ENCODE measurements at regions not wholly inside any gene's neighbourhood (a gene's known extent, or its start where the extent isn't known, plus 50 kb on each side); places are given as distances from the start of the nearest gene placed in this dataset.
"Not testable (repeated sequence)": the region's sequence is repeated elsewhere in the genome, so short reads cannot be mapped to it uniquely, and the experiment has no call there.

GRCh38 chr16:88128556-88128955, 177.3 kb downstream of the BANP start:
- no peak for DNase-seq

- not testable (repeated sequence) for DNase-seq
Observed at GRCh38 chr16:88129133-88129532, 177.9 kb downstream of the BANP start.

GRCh38 chr16:88130016-88130415, 178.8 kb downstream of the BANP start:
- DNase-seq: no peak

GRCh38 chr16:88130681-88131080, 179.4 kb downstream of the BANP start:
- DNase-seq: no peak

GRCh38 chr16:88131256-88131655, 180.0 kb downstream of the BANP start:
- no peak for DNase-seq

DNA sequence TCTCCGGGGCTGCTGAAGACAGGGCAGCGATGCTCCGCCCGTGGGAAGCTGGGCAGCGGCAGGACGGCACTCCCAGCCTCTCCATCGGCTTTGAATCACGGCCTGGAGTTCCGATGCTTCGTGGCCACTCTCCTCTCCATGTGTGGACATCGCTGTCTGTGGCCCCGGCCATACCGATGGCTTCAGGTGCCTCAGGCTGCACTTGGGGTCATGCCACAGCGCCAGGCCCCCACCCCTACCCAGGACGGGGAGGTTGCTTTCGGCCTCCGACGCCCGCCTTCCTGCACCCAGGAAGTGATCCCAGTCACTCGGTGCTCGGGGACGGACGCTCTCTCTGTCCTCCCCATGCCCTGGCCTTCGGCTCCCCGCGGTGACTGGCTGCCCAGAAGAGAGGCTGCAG, 180.7 kb downstream of the BANP start:
- no peak for DNase-seq

GRCh38 chr16:88132836-88133506, 181.7 kb downstream of the BANP start:
- no peak for DNase-seq

DNA sequence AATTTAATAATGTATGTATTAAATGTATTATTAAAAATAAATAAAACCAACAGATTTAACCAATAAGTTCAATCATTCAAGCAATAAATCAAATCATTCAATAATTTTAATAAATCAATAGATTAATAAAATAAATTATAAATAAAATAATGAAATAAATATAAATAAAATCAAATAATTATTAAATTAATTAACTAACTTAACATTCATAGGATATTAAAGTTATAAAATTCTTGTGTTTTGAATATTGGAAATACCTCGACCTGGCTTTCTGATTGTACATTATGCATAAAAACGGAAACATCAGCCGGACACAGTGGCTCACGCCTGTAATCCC, 182.2 kb downstream of the BANP start:
- DNase-seq: no peak

- not testable (repeated sequence) for DNase-seq
Observed at GRCh38 chr16:88134172-88134898, 183.1 kb downstream of the BANP start.

- not testable (repeated sequence) for DNase-seq
Observed at GRCh38 chr16:88134899-88135682, 183.9 kb downstream of the BANP start.

- DNase-seq: not testable (repeated sequence)
Observed at GRCh38 chr16:88136211-88136713, 185.0 kb downstream of the BANP start.

DNA sequence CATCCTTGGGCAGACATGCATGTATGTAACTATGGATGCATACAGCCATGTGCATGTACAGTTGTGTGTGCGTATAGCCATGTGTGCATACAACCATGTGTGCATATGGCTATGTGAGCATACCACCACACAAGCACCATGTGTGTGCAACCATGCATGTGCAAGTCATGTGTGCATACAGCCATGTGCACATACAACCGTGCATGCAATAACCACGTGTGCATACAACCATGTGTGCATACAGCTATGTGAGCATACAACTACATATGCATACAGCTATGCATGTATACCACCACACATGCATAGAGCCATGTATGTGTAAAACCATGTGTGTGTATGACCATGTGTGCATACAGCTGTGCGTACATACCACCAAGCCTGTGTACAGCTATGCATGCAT, 185.7 kb downstream of the BANP start:
- not testable (repeated sequence) for DNase-seq

DNA sequence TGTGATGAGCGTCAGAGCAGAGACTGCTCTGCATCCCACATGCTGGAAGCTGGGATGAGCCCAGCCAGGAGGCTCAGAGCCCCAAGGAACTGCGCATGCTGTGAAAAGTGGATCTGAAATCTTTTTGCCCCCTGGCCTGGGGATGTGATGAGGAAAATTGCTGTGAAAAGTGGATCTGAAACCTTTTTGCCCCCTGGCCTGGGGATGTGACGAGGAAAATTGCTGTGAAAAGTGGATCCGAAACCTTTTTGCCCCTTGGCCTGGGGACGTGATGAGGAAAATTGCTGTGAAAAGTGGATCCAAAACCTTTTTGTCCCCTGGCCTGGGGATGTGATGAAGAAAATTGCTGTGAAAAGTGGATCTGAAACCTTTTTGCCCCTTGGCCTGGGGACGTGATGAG, 187.9 kb downstream of the BANP start:
- DNase-seq: not testable (repeated sequence)

DNA sequence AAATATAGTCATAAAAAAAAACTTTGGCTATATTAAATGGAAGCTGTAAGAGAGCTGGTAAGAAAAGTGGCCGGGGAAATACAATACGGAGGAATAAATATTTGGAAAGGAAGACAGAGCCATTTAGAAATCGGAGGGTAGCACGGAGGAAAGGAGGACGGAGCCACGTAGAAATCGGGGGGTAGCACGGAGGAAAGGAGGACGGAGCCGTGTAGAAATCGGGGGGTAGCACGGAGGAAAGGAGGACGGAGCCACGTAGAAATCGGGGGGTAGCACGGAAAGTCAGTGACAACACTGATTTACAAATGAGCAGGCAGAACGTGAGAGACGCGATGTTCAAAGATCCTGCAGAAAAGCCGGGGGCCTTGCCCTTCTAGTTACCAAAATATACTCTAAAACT, 189.0 kb downstream of the BANP start:
- DNase-seq: not testable (repeated sequence)

DNA sequence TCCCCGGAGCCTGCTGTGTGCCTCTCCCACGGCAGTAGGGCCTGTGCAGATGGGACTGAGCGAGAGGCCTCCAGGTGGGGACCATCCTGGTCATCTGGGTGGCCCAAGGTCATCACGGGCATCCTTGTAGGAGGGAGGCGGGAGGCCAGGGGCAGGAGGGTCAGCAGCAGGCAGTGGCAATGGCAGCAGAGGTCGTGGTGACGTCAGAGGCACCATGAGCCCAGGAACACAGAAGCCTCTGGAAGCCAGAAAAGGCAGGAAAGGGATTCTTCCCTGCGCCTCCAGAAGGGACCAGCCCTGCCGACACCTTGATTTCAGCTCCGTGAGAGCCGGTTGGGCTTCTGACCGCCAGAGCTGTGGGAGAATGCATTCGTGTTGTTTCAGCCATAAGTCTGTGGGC, 190.3 kb downstream of the BANP start:
- no peak for DNase-seq

DNA sequence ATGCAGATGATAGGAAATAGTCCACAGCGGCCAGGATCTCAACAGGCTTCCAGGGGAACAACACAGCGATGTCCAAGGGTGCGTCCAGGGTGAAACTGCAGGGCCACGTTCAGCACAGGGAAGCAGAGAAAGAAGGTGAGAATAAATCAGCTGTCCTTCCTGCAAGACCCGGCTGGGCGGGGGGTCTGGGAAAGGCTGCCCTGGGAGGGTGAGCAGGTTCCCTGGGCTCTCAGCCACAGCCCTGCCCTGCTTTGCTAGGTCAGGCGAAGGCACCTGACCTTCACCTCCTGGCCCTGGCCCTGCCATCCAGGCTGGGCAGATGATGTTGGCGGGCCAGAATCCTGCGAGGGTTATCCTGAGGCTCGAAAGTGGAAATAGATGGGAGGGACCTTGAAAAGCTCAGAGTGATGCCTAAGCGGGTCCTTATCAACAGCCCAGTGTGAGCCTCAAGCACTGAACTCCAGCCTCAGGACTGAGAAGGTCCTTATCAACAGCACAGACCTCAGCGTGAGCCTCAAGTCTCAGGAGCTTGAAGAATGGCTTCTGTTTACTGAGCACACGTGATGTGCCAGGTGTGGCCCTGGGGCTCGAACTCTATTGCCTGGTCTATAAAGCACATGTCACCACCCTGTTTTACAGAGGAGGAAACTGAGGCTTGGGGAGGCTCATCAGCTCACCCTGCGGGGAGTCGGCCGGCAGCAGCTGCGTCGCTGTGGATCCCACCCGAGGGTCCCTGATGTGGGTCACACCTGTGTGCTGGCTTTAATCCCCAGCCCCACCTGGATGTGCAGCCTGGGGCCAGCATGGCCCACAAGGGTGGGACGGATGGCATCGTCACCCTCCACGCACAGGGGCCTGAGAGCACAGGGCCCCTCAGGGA, 191.1 kb downstream of the BANP start:
- DNase-seq: not testable (repeated sequence)

DNA sequence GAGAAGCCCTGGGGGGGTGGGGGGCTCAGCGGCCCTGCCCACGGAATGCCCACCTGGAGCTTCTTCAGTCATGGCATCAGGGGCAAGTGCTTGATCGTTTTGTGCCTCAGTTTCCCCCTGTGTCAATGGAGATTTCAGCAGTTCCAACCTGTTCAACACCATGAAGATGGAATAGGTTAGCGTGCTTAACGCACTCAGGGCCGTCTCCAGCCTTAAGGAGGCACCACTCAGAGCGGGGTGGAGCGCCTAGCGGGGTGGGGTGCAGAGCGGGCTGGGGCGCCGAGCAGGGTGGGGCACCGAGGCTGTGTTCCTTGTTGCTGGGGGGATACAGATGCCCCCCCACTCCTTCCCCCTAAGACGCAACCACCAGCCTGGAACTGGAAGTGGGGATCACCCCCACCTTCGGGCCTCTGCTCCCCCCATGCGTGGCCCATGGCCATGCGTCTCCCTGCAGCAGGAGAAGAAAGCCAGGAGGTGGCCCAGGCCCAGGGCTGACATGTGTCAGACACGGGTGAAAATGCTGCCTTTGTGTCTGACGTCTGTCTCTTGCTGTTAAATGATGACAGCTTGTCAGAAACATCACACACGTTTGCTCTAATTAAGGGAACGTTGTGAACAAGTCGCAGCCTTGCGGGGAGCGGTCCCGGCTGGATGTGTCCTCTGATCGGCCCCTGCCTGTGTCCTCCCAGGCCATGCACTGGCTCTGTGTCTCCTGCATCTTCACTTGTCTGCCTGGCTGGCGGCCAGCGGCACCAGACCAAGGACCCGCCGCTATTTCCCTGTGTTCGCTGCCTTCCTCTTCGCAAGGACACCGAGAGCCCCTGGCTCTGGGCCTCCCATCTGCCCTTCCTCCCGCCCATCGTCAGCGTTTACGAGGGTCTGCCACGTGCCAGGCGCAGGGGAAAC, 192.1 kb downstream of the BANP start:
- DNase-seq: not testable (repeated sequence)

GRCh38 chr16:88144028-88144511, 192.8 kb downstream of the BANP start:
- no peak for DNase-seq

- DNase-seq: not testable (repeated sequence)
Observed at GRCh38 chr16:88145376-88145775, 194.1 kb downstream of the BANP start.

GRCh38 chr16:88145824-88146405, 194.7 kb downstream of the BANP start:
- not testable (repeated sequence) for DNase-seq

DNA sequence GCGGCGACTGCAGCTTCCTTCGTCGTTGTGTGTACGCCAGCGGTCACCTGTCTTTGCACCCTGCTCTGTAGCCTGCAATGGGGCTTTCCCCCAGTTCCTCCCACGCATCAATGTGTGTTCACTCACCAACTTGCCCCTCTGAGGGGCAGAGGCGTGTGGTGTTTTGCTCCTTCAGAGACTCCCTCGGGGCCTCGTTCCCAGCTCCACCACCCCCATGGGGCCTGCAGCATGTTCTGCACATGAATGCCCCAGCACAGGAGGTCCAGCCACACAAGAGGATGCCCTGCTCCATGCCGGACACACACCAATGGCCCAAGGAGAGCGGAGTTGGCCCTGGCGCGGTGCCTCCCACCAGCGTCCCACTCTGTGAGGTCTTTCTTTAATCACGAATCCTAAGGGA, 196.8 kb downstream of the BANP start:
- DNase-seq: not testable (repeated sequence)

Data from T-helper 1 cell (primary cell).